ENCODE measurements at regions not wholly inside any gene's neighbourhood (a gene's known extent, or its start where the extent isn't known, plus 50 kb on each side); places are given as distances from the start of the nearest gene placed in this dataset.

- Histone ChIP-seq H3K4me1 (ENCODE audit: insufficient read depth, low read length, severe bottlenecking) (no peaks in the 10 kb centered on the region), H3F3A (ENCODE audit: insufficient read depth, low read length) (no peaks in the 10 kb centered on the region), H3K4me3 (ENCODE audit: low read depth, low read length, poor library complexity, severe bottlenecking) (no peak overlapping the region), H3K9ac (ENCODE audit: low read length) (no peak overlapping the region), H3K9me2 (ENCODE audit: low read depth, low read length) (no peaks in the 10 kb centered on the region), H3K4me2 (ENCODE audit: low read length) (no peak overlapping the region), H3K27ac (ENCODE audit: low read depth, low read length, poor library complexity, severe bottlenecking) (no peak overlapping the region), H3K9me3 (ENCODE audit: low read length) (no peaks in the 10 kb centered on the region), H2AFZ (ENCODE audit: low read length) (no peak overlapping the region), H3K36me3 (ENCODE audit: insufficient read depth, low read length) (no peaks in the 10 kb centered on the region), H3K27me3 (ENCODE audit: insufficient read depth, low read length) (no peaks in the 10 kb centered on the region), H3K79me2 (ENCODE audit: insufficient read depth, low read length) (no peaks in the 10 kb centered on the region), H4K20me1 (ENCODE audit: insufficient read depth, low read length) (no peaks in the 10 kb centered on the region)
- TF ChIP-seq EZH2 (IDR thresholded peaks at IDR 0.05; ENCODE audit: borderline replicate concordance, low read length) (no peak), CTCF (IDR thresholded peaks at IDR 0.05; ENCODE audit: low read length) (no peak)
Measured at GRCh38 chr3:87047852-87048251, 56.9 kb upstream of the VGLL3 start.

GRCh38 chr3:87046241-87046640 is 55.3 kb upstream of the VGLL3 start:
- Histone ChIP-seq H3K4me2 (ENCODE audit: low read length) (no peak overlapping the region), H4K20me1 (ENCODE audit: insufficient read depth, low read length) (no peaks in the 10 kb centered on the region), H3K9ac (ENCODE audit: low read length) (no peak overlapping the region), H3K79me2 (ENCODE audit: insufficient read depth, low read length) (no peaks in the 10 kb centered on the region), H3K4me3 (ENCODE audit: low read depth, low read length, poor library complexity, severe bottlenecking) (no peak overlapping the region), H3K9me2 (ENCODE audit: low read depth, low read length) (no peaks in the 10 kb centered on the region), H3K27ac (ENCODE audit: low read depth, low read length, poor library complexity, severe bottlenecking) (no peak overlapping the region), H3F3A (ENCODE audit: insufficient read depth, low read length) (no peaks in the 10 kb centered on the region), H3K27me3 (ENCODE audit: insufficient read depth, low read length) (no peaks in the 10 kb centered on the region), H3K36me3 (ENCODE audit: insufficient read depth, low read length) (no peaks in the 10 kb centered on the region), H3K4me1 (ENCODE audit: insufficient read depth, low read length, severe bottlenecking) (no peaks in the 10 kb centered on the region), H3K9me3 (ENCODE audit: low read length) (no peaks in the 10 kb centered on the region), H2AFZ (ENCODE audit: low read length) (no peak overlapping the region)
- TF ChIP-seq EZH2 (IDR thresholded peaks at IDR 0.05; ENCODE audit: borderline replicate concordance, low read length): no peak
- TF ChIP-seq CTCF (IDR thresholded peaks at IDR 0.05; ENCODE audit: low read length): no peak

GRCh38 chr3:87045473-87045872 is 54.5 kb upstream of the VGLL3 start:
- Histone ChIP-seq H3K79me2 (ENCODE audit: insufficient read depth, low read length) (no peaks in the 10 kb centered on the region), H3K4me3 (ENCODE audit: low read depth, low read length, poor library complexity, severe bottlenecking) (no peak overlapping the region), H3K27me3 (ENCODE audit: insufficient read depth, low read length) (no peaks in the 10 kb centered on the region), H3K27ac (ENCODE audit: low read depth, low read length, poor library complexity, severe bottlenecking) (no peak overlapping the region), H3F3A (ENCODE audit: insufficient read depth, low read length) (no peaks in the 10 kb centered on the region), H3K36me3 (ENCODE audit: insufficient read depth, low read length) (no peaks in the 10 kb centered on the region), H3K9me2 (ENCODE audit: low read depth, low read length) (no peaks in the 10 kb centered on the region), H2AFZ (ENCODE audit: low read length) (no peak overlapping the region), H3K4me2 (ENCODE audit: low read length) (no peak overlapping the region), H3K9me3 (ENCODE audit: low read length) (no peaks in the 10 kb centered on the region), H3K9ac (ENCODE audit: low read length) (no peak overlapping the region), H3K4me1 (ENCODE audit: insufficient read depth, low read length, severe bottlenecking) (no peaks in the 10 kb centered on the region), H4K20me1 (ENCODE audit: insufficient read depth, low read length) (no peaks in the 10 kb centered on the region)
- TF ChIP-seq EZH2 (IDR thresholded peaks at IDR 0.05; ENCODE audit: borderline replicate concordance, low read length) (no peak), CTCF (IDR thresholded peaks at IDR 0.05; ENCODE audit: low read length) (no peak)
